ENCODE measurements at regions not wholly inside any gene's neighbourhood (a gene's known extent, or its start where the extent isn't known, plus 50 kb on each side); places are given as distances from the start of the nearest gene placed in this dataset.

GRCh38 chr6:144711661-144712060 is 426.5 kb downstream of the UTRN start:
- TF ChIP-seq GABPA (IDR thresholded peaks at IDR 0.05 in 1 of 2, conservative IDR thresholded peaks at IDR 0.05 in 1 of 2): no peak
- TF ChIP-seq CTCF (IDR thresholded peaks at IDR 0.05; ENCODE audit: low read depth, low read length, missing input control): no peak
- no peak for TF ChIP-seq REST (IDR thresholded peaks at IDR 0.05)
- TF ChIP-seq MAX (IDR thresholded peaks at IDR 0.05): no peak
- TF ChIP-seq RXRA (IDR thresholded peaks at IDR 0.05): no peak
- TF ChIP-seq TAF1 (conservative IDR thresholded peaks at IDR 0.05): no peak
- no peak for TF ChIP-seq SP1 (IDR thresholded peaks at IDR 0.05)
- no peak for TF ChIP-seq EGR1 (IDR thresholded peaks at IDR 0.05; ENCODE audit: low read depth in 2 of 2)
- TF ChIP-seq ZBTB33 (IDR thresholded peaks at IDR 0.05): no peak
- TF ChIP-seq RAD21 (IDR thresholded peaks at IDR 0.05): no peak

All from liver (tissue), 3 donors.